ENCODE measurements at regions not wholly inside any gene's neighbourhood (a gene's known extent, or its start where the extent isn't known, plus 50 kb on each side); places are given as distances from the start of the nearest gene placed in this dataset.

DNA sequence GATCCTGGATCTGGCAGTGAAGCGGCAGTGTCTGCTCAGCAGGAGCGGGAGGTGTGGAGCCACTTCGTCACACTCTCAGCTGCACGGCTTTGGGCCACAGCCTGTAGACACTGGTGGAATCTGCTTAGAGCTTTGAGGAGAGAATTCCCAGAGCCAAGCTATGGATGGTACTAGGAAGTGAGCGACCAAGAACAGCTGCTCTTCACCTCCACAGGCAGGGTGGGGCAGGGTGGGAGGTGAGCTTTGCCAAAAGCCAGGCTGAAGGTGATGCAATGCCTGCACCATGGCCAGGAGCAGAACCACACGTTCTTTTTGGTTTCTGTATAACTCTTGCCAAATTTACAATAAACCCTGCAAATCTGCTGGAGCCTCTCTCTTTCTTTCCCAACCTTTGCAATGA, 226.1 kb downstream of the ANKRD30B start:
- H3K4me3 ChIP-seq (ENCODE audit: low read depth, low read length, poor library complexity, severe bottlenecking): no peak overlapping the region
- H3K36me3 ChIP-seq (ENCODE audit: insufficient read depth, low read length): no peaks in the 10 kb centered on the region
- ChIA-PET CTCF (ENCODE audit: unreplicated experiment) (no interaction called here), POLR2A (interaction anchor here (0.6 kb wide), 1 partner anchor 18 kb away, joined by 3 read pairs; no protein-coding TSS in a partner anchor)
- no peak overlapping the region for H3K4me2 ChIP-seq (ENCODE audit: low read length)
- no peaks in the 10 kb centered on the region for H4K20me1 ChIP-seq (ENCODE audit: insufficient read depth, low read length)
- no peaks in the 10 kb centered on the region for H3K9me2 ChIP-seq (ENCODE audit: insufficient read depth, low read length)
- no peak for DNase-seq (ENCODE audit: low spot score)
- H3K79me2 ChIP-seq (ENCODE audit: insufficient read depth, low read depth, low read length): no peaks in the 10 kb centered on the region
- H3K27ac ChIP-seq (ENCODE audit: low read depth, low read length, poor library complexity, severe bottlenecking): no peak overlapping the region
- intact Hi-C loops (cut with micrococcal nuclease; ENCODE audit: unreplicated experiment): no loop called here
- H3K9me3 ChIP-seq (ENCODE audit: low read length): no peaks in the 10 kb centered on the region
- H2AFZ ChIP-seq (ENCODE audit: low read length): no peak overlapping the region
- TF ChIP-seq EZH2phosphoT487 (IDR thresholded peaks at IDR 0.05; ENCODE audit: borderline replicate concordance, low read depth, low read length): no peak
- TF ChIP-seq, protein P1, sequence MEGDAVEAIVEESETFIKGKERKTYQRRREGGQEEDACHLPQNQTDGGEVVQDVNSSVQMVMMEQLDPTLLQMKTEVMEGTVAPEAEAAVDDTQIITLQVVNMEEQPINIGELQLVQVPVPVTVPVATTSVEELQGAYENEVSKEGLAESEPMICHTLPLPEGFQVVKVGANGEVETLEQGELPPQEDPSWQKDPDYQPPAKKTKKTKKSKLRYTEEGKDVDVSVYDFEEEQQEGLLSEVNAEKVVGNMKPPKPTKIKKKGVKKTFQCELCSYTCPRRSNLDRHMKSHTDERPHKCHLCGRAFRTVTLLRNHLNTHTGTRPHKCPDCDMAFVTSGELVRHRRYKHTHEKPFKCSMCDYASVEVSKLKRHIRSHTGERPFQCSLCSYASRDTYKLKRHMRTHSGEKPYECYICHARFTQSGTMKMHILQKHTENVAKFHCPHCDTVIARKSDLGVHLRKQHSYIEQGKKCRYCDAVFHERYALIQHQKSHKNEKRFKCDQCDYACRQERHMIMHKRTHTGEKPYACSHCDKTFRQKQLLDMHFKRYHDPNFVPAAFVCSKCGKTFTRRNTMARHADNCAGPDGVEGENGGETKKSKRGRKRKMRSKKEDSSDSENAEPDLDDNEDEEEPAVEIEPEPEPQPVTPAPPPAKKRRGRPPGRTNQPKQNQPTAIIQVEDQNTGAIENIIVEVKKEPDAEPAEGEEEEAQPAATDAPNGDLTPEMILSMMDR (conservative IDR thresholded peaks at IDR 0.05; ENCODE audit: low read length): no peak
- no peaks in the 10 kb centered on the region for H3K4me1 ChIP-seq (ENCODE audit: insufficient read depth, low read length, poor library complexity, severe bottlenecking)
- no TSS peak for BruUV-seq (replicated peaks)

DNA sequence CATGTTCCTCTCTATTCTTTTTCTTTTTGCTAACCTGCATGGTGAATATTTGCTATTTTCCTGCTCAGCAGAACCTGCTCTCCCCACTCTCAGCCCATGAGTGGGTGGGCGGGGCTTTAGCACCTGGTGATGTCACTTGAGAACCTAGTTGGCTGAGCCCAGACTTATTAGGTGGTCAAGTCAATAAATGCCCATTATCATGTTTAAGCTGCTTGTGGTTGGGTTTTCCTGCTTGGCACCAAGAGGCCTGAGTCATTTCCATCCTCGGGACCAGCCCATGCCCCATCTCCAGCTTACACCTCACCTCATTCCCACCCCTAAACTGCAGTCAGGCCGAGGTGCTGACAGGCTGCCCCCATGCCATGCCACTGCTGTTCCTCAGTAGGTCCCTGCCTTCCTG, 226.6 kb downstream of the ANKRD30B start:
- TF ChIP-seq, protein P1 (conservative IDR thresholded peaks at IDR 0.05; ENCODE audit: low read length): no peak
- no peak for TF ChIP-seq EZH2phosphoT487 (IDR thresholded peaks at IDR 0.05; ENCODE audit: borderline replicate concordance, low read depth, low read length)

DNA sequence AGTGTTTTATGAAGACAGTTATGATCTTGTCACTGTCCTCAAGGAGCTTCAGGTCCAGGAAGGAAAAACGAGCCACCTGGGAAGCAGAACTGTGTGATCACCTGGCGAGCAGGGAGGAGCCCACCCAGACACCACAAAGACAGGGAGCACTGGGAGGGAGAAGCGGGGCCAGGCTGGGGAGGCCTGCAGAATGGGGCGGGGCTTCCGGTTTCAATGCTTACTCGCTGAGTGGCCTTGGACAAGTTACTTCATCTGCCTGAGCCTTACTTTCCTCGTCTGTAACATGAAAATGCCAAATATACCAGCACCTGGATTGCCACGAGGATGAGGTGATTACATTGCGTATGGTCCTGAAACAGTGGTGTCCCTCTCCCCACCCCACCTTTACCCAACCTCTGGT, 227.5 kb downstream of the ANKRD30B start:
- Histone ChIP-seq H3K27ac (ENCODE audit: low read depth, low read length, poor library complexity, severe bottlenecking) (no peak overlapping the region), H3K9me2 (ENCODE audit: insufficient read depth, low read length) (no peaks in the 10 kb centered on the region), H2AFZ (ENCODE audit: low read length) (no peak overlapping the region), H3K9me3 (ENCODE audit: low read length) (no peaks in the 10 kb centered on the region), H4K20me1 (ENCODE audit: insufficient read depth, low read length) (no peaks in the 10 kb centered on the region), H3K4me1 (ENCODE audit: insufficient read depth, low read length, poor library complexity, severe bottlenecking) (no peaks in the 10 kb centered on the region), H3K4me2 (ENCODE audit: low read length) (no peak overlapping the region), H3K4me3 (ENCODE audit: low read depth, low read length, poor library complexity, severe bottlenecking) (no peak overlapping the region), H3K36me3 (ENCODE audit: insufficient read depth, low read length) (no peaks in the 10 kb centered on the region), H3K79me2 (ENCODE audit: insufficient read depth, low read depth, low read length) (no peaks in the 10 kb centered on the region)
- DNase-seq (ENCODE audit: low spot score): no peak
- POLR2A ChIA-PET: no interaction called here
- intact Hi-C loops (cut with micrococcal nuclease; ENCODE audit: unreplicated experiment): no loop called here
- no peak for TF ChIP-seq EZH2phosphoT487 (IDR thresholded peaks at IDR 0.05; ENCODE audit: borderline replicate concordance, low read depth, low read length)
- TF ChIP-seq, protein P1 (conservative IDR thresholded peaks at IDR 0.05; ENCODE audit: low read length): no peak
- BruUV-seq (replicated peaks): no TSS peak
- CTCF ChIA-PET (ENCODE audit: unreplicated experiment): no interaction called here

More for the DNA sequence above, 226.6 kb downstream of the ANKRD30B start:
- H3K4me2 ChIP-seq (ENCODE audit: low read length): no peak overlapping the region
- H3K9me2 ChIP-seq (ENCODE audit: insufficient read depth, low read length): no peaks in the 10 kb centered on the region
- H3K4me1 ChIP-seq (ENCODE audit: insufficient read depth, low read length, poor library complexity, severe bottlenecking): no peaks in the 10 kb centered on the region
- ChIA-PET POLR2A (no interaction called here), CTCF (ENCODE audit: unreplicated experiment) (no interaction called here)
- H3K79me2 ChIP-seq (ENCODE audit: insufficient read depth, low read depth, low read length): no peaks in the 10 kb centered on the region
- H2AFZ ChIP-seq (ENCODE audit: low read length): no peak overlapping the region
- BruUV-seq (replicated peaks): no TSS peak
- no peaks in the 10 kb centered on the region for H3K9me3 ChIP-seq (ENCODE audit: low read length)
- no peaks in the 10 kb centered on the region for H4K20me1 ChIP-seq (ENCODE audit: insufficient read depth, low read length)
- H3K27ac ChIP-seq (ENCODE audit: low read depth, low read length, poor library complexity, severe bottlenecking): no peak overlapping the region
- intact Hi-C loops (cut with micrococcal nuclease; ENCODE audit: unreplicated experiment): no loop called here
- no peak overlapping the region for H3K4me3 ChIP-seq (ENCODE audit: low read depth, low read length, poor library complexity, severe bottlenecking)
- no peaks in the 10 kb centered on the region for H3K36me3 ChIP-seq (ENCODE audit: insufficient read depth, low read length)
- no peak for DNase-seq (ENCODE audit: low spot score)

All from OCI-LY7 (cell line).